ENCODE measurements at regions not wholly inside any gene's neighbourhood (a gene's known extent, or its start where the extent isn't known, plus 50 kb on each side); places are given as distances from the start of the nearest gene placed in this dataset.

DNA sequence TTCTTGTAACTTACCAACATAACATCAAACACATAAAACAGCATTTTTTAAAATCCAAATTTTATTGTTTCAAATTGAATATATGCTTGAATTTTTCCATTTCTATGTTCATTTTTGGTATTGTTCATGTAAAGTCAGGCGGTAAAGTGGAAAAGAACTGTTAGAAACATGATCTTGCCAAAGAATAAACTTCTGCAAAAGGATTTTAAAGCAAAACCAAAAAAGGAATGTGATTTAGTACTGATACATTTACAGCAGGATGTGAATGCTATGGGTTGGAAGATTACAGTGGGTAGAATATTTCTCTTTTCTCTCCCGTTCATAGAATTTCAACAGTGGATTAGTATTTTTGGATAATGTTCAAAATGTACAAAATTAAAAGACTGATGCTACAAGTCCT lies 277.2 kb upstream of the MPDZ start:
- intact Hi-C loops (cut with micrococcal nuclease) = no loop called here

DNA sequence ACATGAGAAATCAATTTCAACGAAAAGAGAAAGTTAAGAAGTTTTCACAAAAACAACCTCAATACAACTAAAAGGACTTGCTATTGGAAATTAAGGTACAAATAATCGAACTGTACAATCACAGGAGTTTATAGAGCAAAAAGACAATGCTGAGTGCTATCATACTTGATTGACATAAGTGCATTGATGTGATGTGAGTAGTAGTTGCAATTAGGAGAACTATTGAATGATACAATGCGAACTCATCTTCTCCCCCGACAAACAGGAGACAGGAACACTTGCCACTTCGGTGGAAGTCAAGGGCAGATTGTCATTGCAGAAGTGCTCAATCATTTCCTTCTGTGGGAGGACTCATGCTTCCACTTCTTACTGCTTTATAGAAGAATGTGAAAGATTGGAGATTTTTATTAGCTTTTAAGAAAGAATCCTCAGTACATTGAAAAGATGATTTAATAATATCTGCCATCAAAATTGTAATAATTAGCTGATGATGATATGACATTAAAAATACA lies 276.6 kb upstream of the MPDZ start:
- intact Hi-C loops (cut with micrococcal nuclease) = no loop called here

DNA sequence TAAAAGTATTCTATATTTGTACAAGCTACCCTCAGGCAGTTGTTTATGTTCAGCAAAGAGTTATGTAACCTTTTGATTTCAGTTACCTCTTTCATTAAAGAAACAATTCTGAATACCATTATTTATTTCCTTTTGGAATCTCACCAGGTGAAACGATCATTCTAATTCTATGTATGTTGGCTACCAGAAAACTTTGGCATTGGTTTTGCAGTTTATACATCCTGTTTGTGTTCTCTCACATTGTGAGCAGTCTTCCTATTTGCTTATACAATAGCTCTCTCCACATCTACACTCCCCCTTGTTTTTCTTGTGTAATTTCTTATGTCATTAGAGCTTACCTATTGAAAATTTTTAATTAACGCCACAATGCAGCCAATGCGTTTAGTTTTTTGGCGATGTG lies 276.0 kb upstream of the MPDZ start:
- intact Hi-C loops (cut with micrococcal nuclease) = no loop called here

DNA sequence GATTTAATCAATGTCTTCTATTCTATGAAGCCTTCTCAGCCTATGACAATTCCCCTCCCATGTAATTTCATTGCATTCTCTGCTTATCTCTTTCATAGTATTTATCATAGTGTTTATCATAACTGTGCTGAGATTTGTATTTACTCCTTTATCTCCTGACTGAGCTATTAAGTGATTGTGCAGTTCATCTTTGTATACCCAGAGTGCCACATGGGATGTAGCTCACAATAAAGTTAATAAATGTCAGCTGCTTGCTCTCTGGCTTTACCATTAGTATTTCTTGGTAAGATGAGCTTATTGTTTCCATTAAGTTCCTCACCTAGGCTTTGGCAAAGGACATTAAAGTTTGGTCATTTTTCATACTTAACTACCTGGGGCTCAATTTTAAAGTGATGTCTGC lies 275.1 kb upstream of the MPDZ start:
- intact Hi-C loops (cut with micrococcal nuclease) = no loop called here

DNA sequence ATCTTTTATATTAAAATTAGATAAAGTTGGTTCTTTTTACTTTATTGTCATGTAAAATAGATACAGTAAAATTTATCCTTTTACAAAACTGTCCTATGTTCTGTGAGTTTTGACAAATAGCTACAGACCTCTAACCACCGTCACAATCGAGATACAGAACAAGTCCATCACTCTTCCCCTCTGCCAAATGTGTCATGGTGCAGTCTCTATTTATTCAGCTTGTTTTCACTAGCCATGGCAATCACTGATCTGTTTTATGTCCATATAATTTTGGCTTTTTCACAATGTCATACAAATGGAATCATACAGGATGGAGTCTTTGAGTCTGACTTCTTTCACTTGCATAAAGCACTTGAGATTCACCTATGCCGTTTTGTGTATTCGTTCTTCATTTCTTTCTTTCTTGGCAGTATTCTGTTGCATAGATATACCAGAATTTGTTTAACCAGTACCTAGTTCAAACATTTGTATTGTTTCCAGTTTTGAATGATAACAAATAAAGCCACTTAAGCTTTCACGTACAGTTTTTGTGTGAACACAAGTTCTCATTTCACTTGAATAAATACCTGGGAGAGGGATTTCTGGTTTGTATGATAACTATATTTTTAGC lies 273.2 kb upstream of the MPDZ start:
- intact Hi-C loops (cut with micrococcal nuclease) = no loop called here

DNA sequence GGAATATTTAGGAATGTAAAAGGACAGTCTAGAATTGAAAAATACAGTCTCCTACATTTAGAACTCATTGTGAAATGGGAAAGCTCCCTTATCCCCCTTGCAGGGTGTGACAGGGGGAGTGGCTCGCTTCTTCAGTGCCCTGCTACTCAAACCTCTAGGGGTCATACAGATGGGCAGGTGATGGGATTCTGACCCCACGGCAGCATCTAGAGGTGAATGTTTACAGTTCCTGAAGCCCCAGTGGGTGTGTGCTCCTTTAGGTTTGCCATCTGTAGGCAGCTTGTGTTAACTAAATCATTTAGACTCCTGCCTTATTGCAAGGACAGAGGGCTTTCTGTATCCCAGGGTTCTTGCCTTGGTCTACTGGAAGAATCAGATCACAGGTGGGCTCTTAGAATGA lies 271.0 kb upstream of the MPDZ start:
- intact Hi-C loops (cut with micrococcal nuclease) = no loop called here

DNA sequence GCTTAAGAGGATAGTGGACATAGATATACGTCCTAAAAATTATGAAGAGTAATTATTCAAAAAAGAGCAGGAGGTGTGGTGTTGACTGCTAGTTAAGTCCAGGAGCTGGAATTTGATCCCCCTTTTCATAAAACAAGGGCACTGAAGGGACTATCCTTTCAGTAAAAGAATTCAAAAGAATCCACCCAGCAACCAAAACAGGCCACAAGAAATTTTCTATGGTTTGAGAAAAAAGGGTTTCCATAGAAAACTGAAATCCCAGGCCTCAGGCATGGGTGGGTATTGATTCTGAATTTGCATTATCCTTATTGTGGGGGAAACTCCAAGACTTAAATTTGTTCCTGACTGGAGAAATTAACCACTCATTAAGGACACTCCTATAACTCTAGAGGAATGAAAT lies 269.0 kb upstream of the MPDZ start:
- intact Hi-C loops (cut with micrococcal nuclease) = no loop called here

DNA sequence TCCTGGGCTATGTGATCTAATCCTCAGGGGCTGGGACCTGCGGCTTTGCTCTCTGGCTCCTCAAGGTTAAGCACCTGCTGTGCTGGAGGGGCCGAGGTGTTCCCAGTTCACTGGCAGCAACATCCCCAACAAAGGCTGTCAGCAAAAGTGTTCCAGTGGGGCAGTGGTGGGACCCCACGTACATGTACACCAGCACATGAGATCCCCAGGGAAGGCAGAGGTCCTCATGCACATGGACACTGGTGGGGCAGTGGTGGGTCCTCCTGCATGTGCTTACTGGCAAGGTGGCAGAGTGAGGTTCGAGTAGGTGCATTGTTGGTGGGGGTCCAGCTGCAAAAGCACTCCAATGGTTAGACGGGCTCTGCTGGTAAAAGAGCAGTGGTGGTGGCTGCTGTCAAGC lies 255.6 kb upstream of the MPDZ start:
- intact Hi-C loops (cut with micrococcal nuclease) = no loop called here

DNA sequence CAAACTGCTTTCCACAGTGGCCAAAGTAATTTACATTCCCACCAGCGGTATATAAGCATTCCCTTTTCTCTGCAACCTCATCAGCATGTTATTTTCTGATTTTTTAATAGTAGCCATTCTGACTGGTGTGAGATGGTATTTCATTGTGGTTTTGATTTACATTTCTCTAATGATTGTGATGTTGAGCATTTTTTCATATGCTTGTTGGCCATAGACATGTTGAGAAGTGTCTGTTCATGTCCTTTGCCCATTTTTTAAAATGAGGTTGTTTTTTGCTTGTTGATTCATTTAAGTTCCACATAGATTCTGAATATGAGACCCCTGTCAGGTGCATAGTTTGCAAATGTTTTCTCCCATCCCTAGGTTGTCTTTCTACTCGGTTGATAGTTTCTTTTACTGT lies 254.5 kb upstream of the MPDZ start:
- intact Hi-C loops (cut with micrococcal nuclease) = no loop called here

DNA sequence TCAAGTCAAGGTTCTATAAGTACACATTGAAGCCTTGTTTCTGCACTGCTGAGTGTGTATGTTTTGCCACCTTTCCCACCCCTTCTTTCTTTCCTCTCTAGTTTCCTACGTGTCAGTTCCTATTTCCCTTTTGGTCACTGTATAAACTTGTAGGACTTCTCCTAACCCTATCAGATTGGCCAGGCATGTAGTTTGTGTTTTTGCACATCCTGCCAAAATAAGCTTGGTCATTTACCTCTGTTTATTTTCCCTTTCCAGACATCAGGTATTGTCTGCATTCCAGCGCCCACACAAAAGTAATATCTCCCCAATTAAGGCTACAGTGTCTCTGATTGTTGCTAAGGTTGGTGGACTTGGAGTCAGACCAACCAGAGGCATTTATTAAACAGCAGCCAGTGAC lies 252.9 kb upstream of the MPDZ start:
- intact Hi-C loops (cut with micrococcal nuclease) = no loop called here

DNA sequence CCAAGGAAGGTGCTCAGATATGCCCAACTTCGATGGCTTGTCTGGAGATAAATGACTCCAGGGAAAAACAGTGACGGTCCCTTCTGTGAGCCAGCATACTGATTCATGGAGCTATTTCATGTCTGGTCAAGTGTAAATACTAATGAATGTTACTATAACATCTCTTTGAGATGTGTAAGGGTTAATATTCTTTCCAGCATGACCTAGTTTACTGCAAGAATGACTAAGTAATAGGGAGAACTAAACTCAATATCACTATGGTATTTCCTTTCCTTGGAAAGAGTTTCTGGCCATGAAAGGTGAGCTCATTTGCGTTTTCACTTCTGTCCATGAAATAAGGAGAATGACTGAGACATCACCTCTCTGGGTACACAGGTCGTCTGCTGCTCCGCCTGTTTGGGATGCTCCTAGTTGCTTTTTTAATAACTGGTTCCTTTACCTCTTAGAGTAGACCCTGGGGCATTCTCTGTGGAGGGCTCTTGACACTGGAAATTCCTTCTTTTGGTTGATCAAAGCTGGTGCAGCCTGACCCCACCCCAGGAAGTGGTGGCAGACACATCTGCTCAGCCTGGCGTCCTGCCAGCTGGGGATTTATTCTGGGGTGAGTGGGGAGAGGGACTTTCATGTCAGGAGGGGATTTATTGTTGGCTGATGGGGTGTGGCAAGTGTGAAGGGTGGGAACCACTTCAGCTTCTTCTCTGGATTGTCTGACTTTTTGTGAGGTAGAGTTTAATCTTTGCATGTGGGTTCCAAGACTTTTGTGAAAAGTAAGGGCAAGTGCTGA lies 250.0 kb upstream of the MPDZ start:
- intact Hi-C loops (cut with micrococcal nuclease) = no loop called here

DNA sequence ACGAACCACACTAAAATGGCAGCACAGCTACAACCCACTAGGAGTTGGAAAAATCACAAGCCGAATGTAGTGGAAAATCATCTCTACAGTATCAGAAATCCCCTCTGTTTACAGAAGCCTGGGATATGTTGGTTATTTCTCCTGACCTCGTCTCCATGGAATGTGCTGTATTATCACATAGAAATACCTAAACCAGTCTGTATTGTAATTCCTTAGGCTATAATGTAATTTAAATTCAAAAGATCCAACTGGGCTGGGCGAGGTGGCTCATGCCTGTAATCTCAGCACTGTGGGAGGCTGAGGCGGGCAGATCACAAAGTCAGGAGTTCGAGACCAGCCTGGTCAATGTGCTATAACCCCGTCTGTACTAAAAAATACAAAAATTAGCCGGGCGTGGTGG lies 244.8 kb upstream of the MPDZ start:
- intact Hi-C loops (cut with micrococcal nuclease) = no loop called here

DNA sequence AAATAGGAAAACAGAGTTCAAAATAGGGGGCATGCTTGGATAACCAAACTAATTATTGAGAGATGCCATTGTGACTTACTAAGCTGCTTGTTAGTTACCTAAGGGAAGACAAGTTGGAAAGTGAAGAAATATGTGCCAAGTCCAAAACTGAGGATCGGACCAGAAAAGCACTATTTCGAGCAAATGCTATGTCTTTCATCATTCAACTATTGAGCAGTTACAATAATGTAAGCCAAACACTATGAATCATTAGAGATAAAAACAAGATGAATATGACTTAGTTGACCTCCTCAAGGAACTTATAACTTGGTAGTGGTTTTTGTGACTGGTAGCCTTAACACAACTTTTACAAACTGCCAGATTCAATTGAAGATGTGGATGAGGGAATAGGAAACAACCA lies 240.6 kb upstream of the MPDZ start:
- intact Hi-C loops (cut with micrococcal nuclease) = no loop called here

DNA sequence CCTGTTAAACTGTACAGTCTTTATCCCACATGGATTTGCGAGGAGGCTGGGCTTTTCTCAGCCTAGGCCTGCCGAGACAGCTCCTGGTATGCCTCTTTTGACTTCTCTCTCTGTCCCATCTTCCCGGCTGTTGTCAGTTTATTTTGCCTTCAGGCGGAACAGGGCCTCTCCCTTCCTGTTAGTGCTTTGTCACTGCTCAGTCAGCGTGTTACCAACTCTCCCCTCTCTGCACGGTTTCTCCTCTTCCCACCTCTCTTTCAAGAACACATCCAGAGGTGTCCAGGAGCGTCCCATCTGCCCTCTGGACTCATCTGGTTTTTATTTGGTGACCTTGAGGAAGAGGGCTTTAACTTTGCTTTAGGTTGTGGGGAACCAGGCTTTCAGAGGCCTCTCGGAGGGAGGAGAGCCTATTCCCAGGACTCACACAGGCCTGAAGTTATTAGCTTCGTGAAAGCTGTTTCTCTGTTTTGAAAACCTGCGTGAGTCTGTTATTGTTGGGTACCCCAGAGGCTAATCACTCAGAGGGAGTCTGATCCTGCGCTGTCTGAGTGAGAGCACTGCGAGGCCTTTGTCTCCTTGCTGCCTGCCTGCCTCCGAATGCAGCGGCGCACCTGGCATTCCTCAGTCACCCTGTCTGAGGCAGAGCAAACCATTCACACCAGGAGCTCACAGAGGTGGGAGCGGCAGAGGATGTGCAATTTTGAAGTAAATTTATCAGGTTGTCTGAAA lies 234.4 kb upstream of the MPDZ start:
- intact Hi-C loops (cut with micrococcal nuclease) = no loop called here

DNA sequence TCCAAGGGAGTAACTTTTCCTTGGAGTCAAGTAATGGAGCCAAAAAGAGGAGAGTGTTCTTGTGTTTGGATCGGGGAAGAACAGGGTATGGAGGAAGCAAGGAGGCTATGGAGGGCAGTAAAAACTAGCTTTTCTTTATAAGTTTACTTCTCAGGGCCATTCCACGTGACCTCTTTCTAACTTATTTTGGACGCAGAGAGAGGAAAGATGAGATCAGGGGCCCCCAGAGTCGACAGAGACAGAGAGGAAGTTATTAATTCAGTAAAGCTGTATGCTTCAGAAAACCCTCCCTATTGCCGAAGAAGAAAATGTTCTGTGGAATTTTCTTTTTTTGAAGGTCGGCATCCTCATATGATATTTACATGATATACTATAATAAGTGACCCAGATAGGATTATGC lies 233.8 kb upstream of the MPDZ start:
- intact Hi-C loops (cut with micrococcal nuclease) = no loop called here

DNA sequence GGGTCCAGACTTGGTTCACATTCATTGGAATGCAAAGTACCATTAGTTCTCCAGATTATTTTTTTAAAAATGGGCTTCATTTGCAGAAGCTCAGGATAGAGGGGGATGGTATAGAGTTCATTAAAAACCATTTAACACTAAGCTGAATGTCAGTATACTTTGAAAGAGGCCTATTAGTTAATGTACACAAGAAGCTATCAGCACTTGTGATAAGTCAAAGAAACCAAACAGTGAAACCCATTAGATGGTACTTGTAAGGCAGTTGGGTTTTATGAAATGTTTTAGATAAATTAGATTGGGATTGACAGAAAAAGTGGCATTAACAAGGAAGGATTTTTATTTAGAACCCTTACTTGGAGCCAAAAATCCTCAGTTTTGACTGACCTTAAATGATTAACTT lies 229.2 kb upstream of the MPDZ start:
- intact Hi-C loops (cut with micrococcal nuclease) = no loop called here

DNA sequence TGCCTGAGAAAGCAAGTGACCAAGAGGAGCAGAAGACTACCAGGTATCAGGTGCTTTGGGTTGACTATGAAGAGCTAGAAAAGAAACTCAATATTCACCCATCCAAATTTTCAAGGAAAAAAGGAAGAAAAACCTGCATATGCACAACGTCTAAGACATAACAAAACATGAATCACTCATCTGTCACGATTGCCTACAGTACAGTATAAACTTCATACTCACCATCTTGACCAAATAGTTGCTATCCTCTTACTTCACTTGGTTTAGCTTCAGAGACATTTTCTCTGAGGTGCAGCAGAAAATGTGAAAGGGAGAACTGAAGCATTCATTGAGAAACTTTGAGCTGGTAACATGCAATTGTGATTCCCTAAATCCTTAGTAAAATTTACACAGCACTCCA lies 228.6 kb upstream of the MPDZ start:
- intact Hi-C loops (cut with micrococcal nuclease) = no loop called here

DNA sequence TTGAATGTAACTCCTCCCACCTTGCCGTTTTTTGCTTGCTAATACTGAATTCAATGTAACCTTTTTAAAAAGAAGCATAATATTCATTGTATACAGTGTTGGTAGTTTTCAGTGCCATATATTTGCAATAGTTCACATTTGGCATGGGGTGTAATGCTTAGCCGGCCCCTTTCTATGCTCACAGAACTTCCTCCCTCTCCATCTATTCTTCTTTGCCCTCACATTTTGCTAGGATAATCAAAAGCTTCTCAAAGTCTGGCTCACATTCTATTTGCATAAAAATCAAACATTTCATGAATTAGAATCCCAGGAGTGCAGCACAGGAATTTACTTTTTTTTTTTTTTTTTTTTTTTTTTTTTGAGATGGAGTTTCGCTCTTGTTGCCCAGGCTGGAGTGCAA lies 226.3 kb upstream of the MPDZ start:
- intact Hi-C loops (cut with micrococcal nuclease) = no loop called here

DNA sequence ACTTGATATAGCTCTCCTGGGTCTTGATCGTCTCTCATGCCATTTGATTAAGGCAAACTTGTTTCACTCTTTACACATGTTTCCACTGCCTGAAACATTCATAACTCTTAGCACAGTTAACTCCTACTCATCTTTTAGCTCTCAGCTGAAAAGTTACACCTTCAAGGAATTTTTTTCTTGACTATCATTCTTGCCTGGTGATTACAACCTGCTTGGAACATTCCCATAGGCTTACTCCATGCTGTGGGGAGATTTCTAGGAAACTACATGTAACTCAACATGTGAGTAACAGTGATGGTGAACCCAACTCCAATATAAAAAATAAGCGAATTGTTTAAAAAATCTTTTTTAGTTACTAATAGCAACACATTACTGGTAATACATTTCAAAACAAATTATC lies 224.1 kb upstream of the MPDZ start:
- intact Hi-C loops (cut with micrococcal nuclease) = no loop called here

DNA sequence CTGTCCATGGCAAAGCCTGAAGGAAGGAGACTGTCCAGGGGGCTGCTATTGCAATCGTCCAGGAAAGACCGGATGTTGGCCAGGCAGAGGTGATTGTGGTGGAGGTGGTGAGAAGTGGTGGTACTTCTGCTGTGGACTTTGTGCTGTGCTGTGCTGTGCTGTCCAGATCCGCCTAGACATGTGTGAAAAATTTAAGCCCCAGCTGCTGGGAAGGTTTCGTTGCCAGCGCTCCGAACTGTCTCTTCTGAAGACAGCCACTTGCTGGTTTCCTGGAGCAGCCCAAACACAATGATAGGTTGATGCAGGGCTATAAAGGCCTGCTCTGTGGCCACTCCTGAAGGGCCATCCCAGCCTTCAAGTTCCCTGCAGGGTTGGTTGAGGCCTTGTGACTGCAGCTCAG lies 223.0 kb upstream of the MPDZ start:
- intact Hi-C loops (cut with micrococcal nuclease) = no loop called here

DNA sequence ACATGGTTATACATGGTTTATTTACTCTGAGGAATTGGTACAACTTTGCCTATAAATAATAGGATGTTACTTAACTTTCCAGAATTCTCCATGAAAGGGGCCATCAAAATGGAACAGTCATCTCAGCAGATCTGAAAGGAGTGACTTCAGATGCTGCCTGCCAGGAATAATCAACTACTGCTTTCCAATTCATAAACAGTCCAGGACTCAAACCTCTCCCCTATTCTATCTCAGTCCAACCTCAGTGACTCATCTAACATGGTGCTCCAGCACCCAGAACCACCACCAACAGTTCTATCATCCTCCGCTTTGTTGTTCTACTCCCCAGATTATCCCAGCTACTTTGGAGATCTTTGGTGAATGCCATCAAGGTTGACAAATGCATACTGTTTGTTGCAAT lies 221.5 kb upstream of the MPDZ start:
- intact Hi-C loops (cut with micrococcal nuclease) = no loop called here

DNA sequence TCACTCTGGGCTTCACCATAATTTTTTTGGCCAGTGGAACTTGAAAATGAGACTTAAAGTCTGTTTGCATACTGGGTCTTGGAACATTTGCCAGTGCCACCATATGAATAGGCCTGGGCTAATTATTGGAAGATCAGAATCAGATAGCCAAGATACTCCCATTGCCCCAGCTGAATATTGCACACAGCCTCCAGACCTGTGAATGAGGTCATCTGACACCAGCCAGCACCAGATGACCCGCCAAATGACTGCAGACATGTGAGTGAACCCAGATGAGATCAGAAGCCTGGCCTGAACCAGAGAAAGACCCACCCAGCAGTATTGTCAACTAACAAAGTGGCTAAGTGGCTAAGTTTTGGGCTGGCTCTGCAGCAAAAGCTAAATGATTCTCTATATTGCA lies 220.5 kb upstream of the MPDZ start:
- intact Hi-C loops (cut with micrococcal nuclease) = no loop called here

DNA sequence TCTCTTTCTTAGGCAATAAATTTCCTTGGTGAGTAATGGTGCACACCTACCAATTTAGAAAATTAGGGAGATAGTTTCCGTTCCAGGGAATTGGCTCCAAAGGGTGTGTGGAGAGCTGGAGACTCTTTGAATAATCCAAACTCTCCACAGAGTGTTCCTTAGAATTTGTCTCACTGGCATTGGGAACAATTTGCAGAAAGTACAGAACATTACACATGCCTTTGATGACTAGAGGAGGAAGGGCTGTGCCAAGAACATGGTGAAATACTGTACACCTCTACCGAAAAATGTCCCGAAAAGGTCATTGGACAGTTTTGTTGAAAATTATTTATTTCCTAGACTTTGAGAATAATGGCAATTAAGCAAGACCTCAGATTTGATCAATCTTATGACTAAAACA lies 214.2 kb upstream of the MPDZ start:
- intact Hi-C loops (cut with micrococcal nuclease) = no loop called here
